ENCODE measurements at regions not wholly inside any gene's neighbourhood (a gene's known extent, or its start where the extent isn't known, plus 50 kb on each side); places are given as distances from the start of the nearest gene placed in this dataset.
A peak's percentile ranks its signal among the peaks of the same experiment; 100 is the strongest.
"Not testable (repeated sequence)": the region's sequence is repeated elsewhere in the genome, so short reads cannot be mapped to it uniquely, and the experiment has no call there.

GRCh38 chr10:28391283-28391682 lies 88.4 kb upstream of the MPP7 start:
- no peak for DNase-seq (ENCODE audit: low read depth, low spot score)

GRCh38 chr10:28393956-28394568 lies 91.2 kb upstream of the MPP7 start:
- DNase-seq (ENCODE audit: low read depth, low spot score): no peak

- DNase-seq (ENCODE audit: low read depth, low spot score): no peak
Observed at GRCh38 chr10:28396331-28396730, 93.5 kb upstream of the MPP7 start.

- DNase-seq (ENCODE audit: low read depth, low spot score): no peak
Observed at GRCh38 chr10:28397229-28397628, 94.4 kb upstream of the MPP7 start.

GRCh38 chr10:28400176-28400575 lies 97.3 kb upstream of the MPP7 start:
- DNase-seq (ENCODE audit: low read depth, low spot score): no peak

GRCh38 chr10:28400681-28401080 lies 97.8 kb upstream of the MPP7 start:
- DNase-seq (ENCODE audit: low read depth, low spot score): no peak

GRCh38 chr10:28402611-28403073 lies 99.8 kb upstream of the MPP7 start:
- not testable (repeated sequence) for DNase-seq (ENCODE audit: low read depth, low spot score)

GRCh38 chr10:28403090-28403489 lies 100.2 kb upstream of the MPP7 start:
- DNase-seq (ENCODE audit: low read depth, low spot score): no peak

GRCh38 chr10:28408237-28408777 lies 105.4 kb upstream of the MPP7 start:
- DNase-seq (ENCODE audit: low read depth, low spot score): no peak

- DNase-seq (ENCODE audit: low read depth, low spot score): no peak
Observed at GRCh38 chr10:28410420-28411135, 107.7 kb upstream of the MPP7 start.

GRCh38 chr10:28411136-28411460 lies 108.2 kb upstream of the MPP7 start:
- DNase-seq (ENCODE audit: low read depth, low spot score): no peak

GRCh38 chr10:28411648-28412047 lies 108.8 kb upstream of the MPP7 start:
- no peak for DNase-seq (ENCODE audit: low read depth, low spot score)

- no peak for DNase-seq (ENCODE audit: low read depth, low spot score)
Observed at GRCh38 chr10:28418069-28418468, 114.8 kb upstream of the WAC start.

GRCh38 chr10:28425422-28425821 lies 107.5 kb upstream of the WAC start:
- no peak for DNase-seq (ENCODE audit: low read depth, low spot score)

- DNase-seq (ENCODE audit: low read depth, low spot score): no peak
Observed at GRCh38 chr10:28426392-28427159, 106.3 kb upstream of the WAC start.

- DNase-seq (ENCODE audit: low read depth, low spot score): no peak
Observed at GRCh38 chr10:28427376-28427775, 105.5 kb upstream of the WAC start.

GRCh38 chr10:28429045-28429444 lies 103.9 kb upstream of the WAC start:
- DNase-seq (ENCODE audit: low read depth, low spot score): no peak

- no peak for DNase-seq (ENCODE audit: low read depth, low spot score)
Observed at GRCh38 chr10:28429573-28430216, 103.2 kb upstream of the WAC start.

GRCh38 chr10:28431139-28431538 lies 101.8 kb upstream of the WAC start:
- no peak for DNase-seq (ENCODE audit: low read depth, low spot score)

GRCh38 chr10:28432210-28432676 lies 100.7 kb upstream of the WAC start:
- peak; percentile 32 for DNase-seq (ENCODE audit: low read depth, low spot score)

GRCh38 chr10:28434063-28434462 lies 98.9 kb upstream of the WAC start:
- no peak for DNase-seq (ENCODE audit: low read depth, low spot score)

GRCh38 chr10:28442403-28442802 lies 90.5 kb upstream of the WAC start:
- no peak for DNase-seq (ENCODE audit: low read depth, low spot score)
